H9 (cell line): ENCODE measurements at regions not wholly inside any gene's neighbourhood (a gene's known extent, or its start where the extent isn't known, plus 50 kb on each side); places are given as distances from the start of the nearest gene placed in this dataset.

Experiments used
- DNase-seq: peaks from one replicate; pipeline ENCODE4 v3.0.0-alpha.2; 2017
- H2AFZ ChIP-seq: one replicate; pipeline ENCODE4 v1.6.1; 2013; ENCODE audit warnings: mild to moderate bottlenecking, low read length, control low read depth, moderate library complexity
- H2AK5ac ChIP-seq: 2 replicates; pipeline ENCODE4 v1.6.1; 2013; ENCODE audit warnings: low read length, control low read depth, mixed read lengths; ENCODE audit not compliant: insufficient read length
- H2BK120ac ChIP-seq: one replicate; pipeline ENCODE4 v1.6.1; 2013; ENCODE audit warnings: low read depth, mild to moderate bottlenecking, low read length, control low read depth, inconsistent platforms; ENCODE audit not compliant: poor library complexity, severe bottlenecking
- H2BK12ac ChIP-seq: 2 replicates; pipeline ENCODE4 v1.6.1; 2013; ENCODE audit warnings: low read length, control low read depth, mixed read lengths, low read depth; ENCODE audit not compliant: insufficient read length
- H2BK15ac ChIP-seq: 2 replicates; pipeline ENCODE4 v1.6.1; 2013; ENCODE audit warnings: low read depth, low read length, control low read depth
- H2BK20ac ChIP-seq: one replicate; pipeline ENCODE4 v1.6.1; 2013; ENCODE audit warnings: low read depth, mild to moderate bottlenecking, low read length, control low read depth, inconsistent platforms; ENCODE audit not compliant: poor library complexity, severe bottlenecking
- H2BK5ac ChIP-seq: 2 replicates; pipeline ENCODE4 v1.6.1; 2013; ENCODE audit warnings: low read length, control low read depth, mixed read lengths; ENCODE audit not compliant: insufficient read length
- H3K14ac ChIP-seq: 2 replicates; pipeline ENCODE4 v1.6.1; 2013; ENCODE audit warnings: low read length, control low read depth; ENCODE audit not compliant: insufficient read depth
- H3K18ac ChIP-seq: 2 replicates; pipeline ENCODE4 v1.6.1; 2013; ENCODE audit warnings: low read depth, mild to moderate bottlenecking, mixed read lengths, low read length, control low read depth; ENCODE audit not compliant: insufficient read length
- H3K23ac ChIP-seq: 2 replicates; pipeline ENCODE4 v1.6.1; 2013; ENCODE audit warnings: low read length, control low read depth, mixed read lengths, low read depth; ENCODE audit not compliant: insufficient read length
- H3K23me2 ChIP-seq: 2 replicates; pipeline ENCODE4 v1.6.1; 2013; ENCODE audit warnings: low read depth, mild to moderate bottlenecking, mixed read lengths, low read length, control low read depth; ENCODE audit not compliant: insufficient read length, poor library complexity, severe bottlenecking
- H3K27ac ChIP-seq: 2 replicates; pipeline ENCODE4 v1.5.1; 2013; ENCODE audit warnings: low read length, control low read depth, mixed read lengths, low read depth; ENCODE audit not compliant: insufficient read length
- H3K27me3 ChIP-seq: 2 replicates; pipeline ENCODE4 v1.6.1; 2013; ENCODE audit warnings: low read length, control low read depth, inconsistent platforms; ENCODE audit not compliant: insufficient read depth
- H3K4ac ChIP-seq: 2 replicates; pipeline ENCODE4 v1.6.1; 2013; ENCODE audit warnings: low read depth, mild to moderate bottlenecking, control low read depth, inconsistent platforms, low read length, moderate library complexity
- H3K4me1 ChIP-seq: 2 replicates; pipeline ENCODE4 v1.6.1; 2013; ENCODE audit warnings: low read length, control low read depth, inconsistent platforms; ENCODE audit not compliant: insufficient read depth
- H3K4me2 ChIP-seq: 2 replicates; pipeline ENCODE4 v1.6.1; 2013; ENCODE audit warnings: low read length, control low read depth, mixed read lengths; ENCODE audit not compliant: insufficient read length, insufficient read depth
- H3K56ac ChIP-seq: 2 replicates; pipeline ENCODE4 v1.6.1; 2013; ENCODE audit warnings: low read depth, mild to moderate bottlenecking, mixed read lengths, low read length, control low read depth; ENCODE audit not compliant: insufficient read length
- H3K79me1 ChIP-seq: 2 replicates; pipeline ENCODE4 v1.6.1; 2013; ENCODE audit warnings: low read depth, mild to moderate bottlenecking, moderate library complexity, low read length, control low read depth, inconsistent platforms; ENCODE audit not compliant: insufficient read depth, poor library complexity, severe bottlenecking
- H3K79me2 ChIP-seq: 2 replicates; pipeline ENCODE4 v1.6.1; 2013; ENCODE audit warnings: low read length, control low read depth, inconsistent platforms; ENCODE audit not compliant: insufficient read depth
- H3K9ac ChIP-seq: 2 replicates; pipeline ENCODE4 v1.6.1; 2013; ENCODE audit warnings: low read length, control low read depth, mixed read lengths; ENCODE audit not compliant: insufficient read length; ENCODE audit errors: extremely low read depth
- H3K9me3 ChIP-seq: one replicate; pipeline ENCODE4 v1.6.1; 2013; ENCODE audit warnings: low read depth, low read length, inconsistent platforms; ENCODE audit not compliant: control insufficient read depth
- H3T11ph ChIP-seq: one replicate; pipeline ENCODE4 v1.6.1; 2013; ENCODE audit warnings: mild to moderate bottlenecking, low read length, control low read depth, inconsistent platforms
- H4K20me1 ChIP-seq: one replicate; pipeline ENCODE4 v1.6.1; 2013; ENCODE audit not compliant: control insufficient read depth, insufficient read length, insufficient read depth
- H4K5ac ChIP-seq: 2 replicates; pipeline ENCODE4 v1.6.1; 2013; ENCODE audit warnings: low read depth, mild to moderate bottlenecking, mixed read lengths, low read length, control low read depth; ENCODE audit not compliant: insufficient read length
- H4K8ac ChIP-seq: replicated peaks from 2 replicates; pipeline ENCODE4 v1.6.1; 2013; ENCODE audit warnings: low read length, control low read depth, mixed read lengths, low read depth; ENCODE audit not compliant: insufficient read length
- H4K91ac ChIP-seq: 2 replicates; pipeline ENCODE4 v1.6.1; 2013; ENCODE audit warnings: low read depth, mild to moderate bottlenecking, moderate library complexity, mixed read lengths, low read length, control low read depth; ENCODE audit not compliant: insufficient read length
- H3K27ac Mint-ChIP-seq, 3 experiments: 2 replicates in 2 of 3; 3 replicates in 1 of 3; pipeline ENCODE4 v1.8.0; 2020 to 2021; ENCODE audit warnings: mixed read lengths in 3 of 3, mild to moderate bottlenecking in 1 of 3, moderate library complexity in 1 of 3
- H3K27me3 Mint-ChIP-seq: 2 replicates; pipeline ENCODE4 v1.8.0; 2021; ENCODE audit warnings: low read depth, mild to moderate bottlenecking, moderate library complexity, mixed read lengths
- H3K36me3 Mint-ChIP-seq, 3 experiments: 2 replicates in 2 of 3; 3 replicates in 1 of 3; pipeline ENCODE4 v1.8.0; 2020 to 2021; ENCODE audit warnings: low read depth in 3 of 3, mixed read lengths in 3 of 3; ENCODE audit not compliant: insufficient read depth in 1 of 3
- H3K4me1 Mint-ChIP-seq, 2 experiments: 2 replicates each; pipeline ENCODE4 v1.8.0; 2020; ENCODE audit warnings: mixed read lengths in 2 of 2
- H3K4me3 Mint-ChIP-seq, 2 experiments: 2 replicates in 1 of 2; 3 replicates in 1 of 2; pipeline ENCODE4 v1.8.0; 2020 to 2021; ENCODE audit warnings: mild to moderate bottlenecking in 2 of 2, mixed read lengths in 2 of 2, moderate library complexity in 1 of 2
- H3K9me3 Mint-ChIP-seq, 2 experiments: 2 replicates in 1 of 2; 3 replicates in 1 of 2; pipeline ENCODE4 v1.8.0; 2020; ENCODE audit warnings: mild to moderate bottlenecking in 2 of 2, mixed read lengths in 2 of 2, moderate library complexity in 1 of 2
- WGBS: extraction: QIAGEN DNeasy Blood & Tissue Kit; methylation state at CpG from one replicate; pipeline ENCODE4 v1.1.7; 2013; ENCODE audit warnings: missing lambda C conversion rate, low lambda C conversion rate, mixed read lengths; ENCODE audit not compliant: insufficient read length; ENCODE audit errors: extremely low coverage; 5-methylcytosine and 5-hydroxymethylcytosine counted together
- TF ChIP-seq, protein P1 (sequence below): fragments of 200-600 bp; sonication (generic); conservative IDR thresholded peaks from 3 replicates; pipeline ENCODE4 v1.8.0; 2021; ENCODE audit warnings: antibody characterized with exemption, mild to moderate bottlenecking

DNA sequence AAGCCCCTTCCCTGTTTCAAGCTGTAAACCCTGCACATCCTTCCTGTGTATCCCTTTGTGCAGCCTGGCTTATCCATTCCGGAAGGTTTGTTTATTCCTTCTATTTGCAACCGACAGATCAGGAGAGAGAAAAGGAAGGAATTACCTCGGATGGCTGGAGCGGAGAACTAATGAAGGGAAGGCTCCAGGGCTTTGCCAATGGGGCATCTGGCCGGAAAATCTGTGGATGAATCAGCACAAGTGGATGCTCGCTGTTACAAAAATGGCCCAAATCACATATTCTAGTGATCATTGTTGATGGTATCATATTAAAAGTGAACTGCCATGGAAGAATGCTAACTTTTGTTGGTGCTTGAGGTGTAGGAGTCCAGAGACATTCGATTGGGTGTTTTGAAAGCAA is 97.1 kb downstream of the AQP4 start:
- H2BK120ac ChIP-seq: no peak overlapping the region
- no peak overlapping the region for H4K8ac ChIP-seq
- Mint-ChIP-seq H3K4me1 (no peaks in the 10 kb centered on the region), H3K36me3 (no peaks in the 10 kb centered on the region; a peak in 1 of 7 replicates), H3K27me3 (peaks cover 4% of the 10 kb centered on the region; the same call in 1 of the 2 replicates), H3K27ac (no peak overlapping the region), H3K4me3 (no peak overlapping the region), H3K9me3 (no peaks in the 10 kb centered on the region)
- H3K9ac ChIP-seq: no peak overlapping the region
- no peak overlapping the region for H3K14ac ChIP-seq
- H2BK12ac ChIP-seq: no peak overlapping the region
- no peak overlapping the region for H4K5ac ChIP-seq
- H3K23me2 ChIP-seq: no peaks in the 10 kb centered on the region
- H3K4me2 ChIP-seq: no peak overlapping the region
- no peaks in the 10 kb centered on the region for H3K27me3 ChIP-seq
- H2BK20ac ChIP-seq: no peak overlapping the region
- no peak overlapping the region for H3K27ac ChIP-seq
- TF ChIP-seq, protein P1, sequence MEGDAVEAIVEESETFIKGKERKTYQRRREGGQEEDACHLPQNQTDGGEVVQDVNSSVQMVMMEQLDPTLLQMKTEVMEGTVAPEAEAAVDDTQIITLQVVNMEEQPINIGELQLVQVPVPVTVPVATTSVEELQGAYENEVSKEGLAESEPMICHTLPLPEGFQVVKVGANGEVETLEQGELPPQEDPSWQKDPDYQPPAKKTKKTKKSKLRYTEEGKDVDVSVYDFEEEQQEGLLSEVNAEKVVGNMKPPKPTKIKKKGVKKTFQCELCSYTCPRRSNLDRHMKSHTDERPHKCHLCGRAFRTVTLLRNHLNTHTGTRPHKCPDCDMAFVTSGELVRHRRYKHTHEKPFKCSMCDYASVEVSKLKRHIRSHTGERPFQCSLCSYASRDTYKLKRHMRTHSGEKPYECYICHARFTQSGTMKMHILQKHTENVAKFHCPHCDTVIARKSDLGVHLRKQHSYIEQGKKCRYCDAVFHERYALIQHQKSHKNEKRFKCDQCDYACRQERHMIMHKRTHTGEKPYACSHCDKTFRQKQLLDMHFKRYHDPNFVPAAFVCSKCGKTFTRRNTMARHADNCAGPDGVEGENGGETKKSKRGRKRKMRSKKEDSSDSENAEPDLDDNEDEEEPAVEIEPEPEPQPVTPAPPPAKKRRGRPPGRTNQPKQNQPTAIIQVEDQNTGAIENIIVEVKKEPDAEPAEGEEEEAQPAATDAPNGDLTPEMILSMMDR: no peak
- no peak for DNase-seq
- H3K79me1 ChIP-seq: no peaks in the 10 kb centered on the region
- H3K4ac ChIP-seq: no peak overlapping the region
- H4K91ac ChIP-seq: no peak overlapping the region
- H2BK15ac ChIP-seq: no peak overlapping the region
- no peaks in the 10 kb centered on the region for H3K79me2 ChIP-seq
- no peaks in the 10 kb centered on the region for H3K4me1 ChIP-seq
- H3K23ac ChIP-seq: no peak overlapping the region
- no peak overlapping the region for H2AFZ ChIP-seq
- no CpG with 5 or more reads among the region's 7 CpGs for WGBS
- no peak overlapping the region for H2AK5ac ChIP-seq
- H2BK5ac ChIP-seq: no peak overlapping the region
- H3K56ac ChIP-seq: no peak overlapping the region
- no peaks in the 10 kb centered on the region for H4K20me1 ChIP-seq
- H3K18ac ChIP-seq: no peak overlapping the region
- H3T11ph ChIP-seq: no peak overlapping the region
- H3K9me3 ChIP-seq: no peaks in the 10 kb centered on the region
